OCI-LY1 (cell line): ENCODE measurements at regions not wholly inside any gene's neighbourhood (a gene's known extent, or its start where the extent isn't known, plus 50 kb on each side); places are given as distances from the start of the nearest gene placed in this dataset.

Source experiments
- H2AFZ ChIP-seq: fragments of 200-600 bp; sonication (generic), shearing (Covaris generic); 2 replicates; pipeline ENCODE4 v1.6.0; 2014; ENCODE audit warnings: antibody characterized with exemption, mild to moderate bottlenecking, low read length
- H3F3A ChIP-seq: fragments of 200-600 bp; sonication (generic), shearing (Covaris generic); 2 replicates; pipeline ENCODE4 v1.6.0; 2014; ENCODE audit warnings: mild to moderate bottlenecking, antibody characterized with exemption, low read length, moderate library complexity; ENCODE audit not compliant: insufficient read depth
- H3K27ac ChIP-seq: fragments of 200-600 bp; sonication (generic); 2 replicates; pipeline ENCODE4 v1.5.1; 2014; ENCODE audit warnings: low read length, mixed run types, mild to moderate bottlenecking, low read depth; ENCODE audit not compliant: poor library complexity, severe bottlenecking
- H3K27me3 ChIP-seq: fragments of 200-600 bp; sonication (generic); 2 replicates; pipeline ENCODE4 v1.6.0; 2014; ENCODE audit warnings: antibody characterized with exemption, mild to moderate bottlenecking, low read length, moderate library complexity; ENCODE audit not compliant: insufficient read depth
- H3K36me3 ChIP-seq: fragments of 200-600 bp; sonication (generic); 2 replicates; pipeline ENCODE4 v1.6.1; 2014; ENCODE audit warnings: mild to moderate bottlenecking, antibody characterized with exemption, low read length, moderate library complexity, mixed read lengths; ENCODE audit not compliant: insufficient read depth
- H3K4me1 ChIP-seq: fragments of 200-600 bp; sonication (generic); 2 replicates; pipeline ENCODE4 v1.5.1; 2014; ENCODE audit warnings: mild to moderate bottlenecking, low read length, moderate library complexity; ENCODE audit not compliant: insufficient read depth, severe bottlenecking
- H3K4me2 ChIP-seq: fragments of 200-600 bp; sonication (generic), shearing (Covaris generic); 2 replicates; pipeline ENCODE4 v1.6.1; 2014; ENCODE audit warnings: low read length
- H3K4me3 ChIP-seq: fragments of 200-600 bp; sonication (generic); 2 replicates; pipeline ENCODE4 v1.5.1; 2014; ENCODE audit warnings: low read length, low read depth, mild to moderate bottlenecking, mixed read lengths; ENCODE audit not compliant: poor library complexity, severe bottlenecking
- H3K79me2 ChIP-seq: fragments of 200-600 bp; shearing (Covaris generic); 2 replicates; pipeline ENCODE4 v1.6.1; 2016; ENCODE audit warnings: mixed run types, low read length, mixed read lengths; ENCODE audit not compliant: insufficient read depth
- H3K9ac ChIP-seq: fragments of 200-600 bp; sonication (generic), shearing (Covaris generic); 2 replicates; pipeline ENCODE4 v1.6.1; 2014; ENCODE audit warnings: mild to moderate bottlenecking, low read length, mixed read lengths
- H3K9me2 ChIP-seq: fragments of 200-600 bp; sonication (generic), shearing (Covaris generic); 2 replicates; pipeline ENCODE4 v1.6.1; 2014; ENCODE audit warnings: low read depth, mild to moderate bottlenecking, low read length, mixed read lengths
- H3K9me3 ChIP-seq: fragments of 200-600 bp; shearing (Covaris generic); 2 replicates; pipeline ENCODE4 v1.6.1; 2014; ENCODE audit warnings: low read length, mixed read lengths
- H4K20me1 ChIP-seq: fragments of 200-600 bp; sonication (generic), shearing (Covaris generic); 2 replicates; pipeline ENCODE4 v1.6.0; 2016; ENCODE audit warnings: mild to moderate bottlenecking, low read length; ENCODE audit not compliant: insufficient read depth
- CTCF ChIP-seq: fragments of 200-600 bp; sonication (generic), shearing (Covaris generic); IDR thresholded peaks from 2 replicates; pipeline ENCODE4 v1.5.1; 2017; ENCODE audit warnings: mild to moderate bottlenecking, antibody characterized with exemption, low read length, moderate library complexity, mixed read lengths
- EZH2 ChIP-seq: fragments of 200-600 bp; sonication (generic), shearing (Covaris generic); IDR thresholded peaks from 2 replicates; pipeline ENCODE4 v1.8.0; 2017; ENCODE audit warnings: borderline replicate concordance, mixed run types, mild to moderate bottlenecking, antibody characterized with exemption, low read length, moderate library complexity, mixed read lengths

- H3K27me3 ChIP-seq, result no peaks in the 10 kb centered on the region
- no peak overlapping the region for H3K4me3 ChIP-seq
- no peaks in the 10 kb centered on the region for H4K20me1 ChIP-seq
- H3K9ac ChIP-seq, result no peak overlapping the region
- no peaks in the 10 kb centered on the region for H3K36me3 ChIP-seq
- no peak overlapping the region for H3K4me2 ChIP-seq
- TF ChIP-seq CTCF, result no peak
- TF ChIP-seq EZH2, result no peak
- no peaks in the 10 kb centered on the region for H3K4me1 ChIP-seq
- no peaks in the 10 kb centered on the region for H3K79me2 ChIP-seq
- no peak overlapping the region for H2AFZ ChIP-seq
- no peaks in the 10 kb centered on the region for H3F3A ChIP-seq
- H3K27ac ChIP-seq, result no peak overlapping the region
- no peaks in the 10 kb centered on the region for H3K9me2 ChIP-seq
- no peaks in the 10 kb centered on the region for H3K9me3 ChIP-seq
Measured at GRCh38 chr13:88217372-88217771, 546.2 kb downstream of the SLITRK5 start.

- no peaks in the 10 kb centered on the region for H3K79me2 ChIP-seq
- no peak overlapping the region for H2AFZ ChIP-seq
- H3K4me2 ChIP-seq, result no peak overlapping the region
- no peaks in the 10 kb centered on the region for H4K20me1 ChIP-seq
- H3F3A ChIP-seq, result no peaks in the 10 kb centered on the region
- H3K9me3 ChIP-seq, result no peaks in the 10 kb centered on the region
- H3K4me3 ChIP-seq, result no peak overlapping the region
- H3K36me3 ChIP-seq, result no peaks in the 10 kb centered on the region
- H3K27me3 ChIP-seq, result no peaks in the 10 kb centered on the region
- TF ChIP-seq CTCF, result no peak
- TF ChIP-seq EZH2, result no peak
- no peaks in the 10 kb centered on the region for H3K4me1 ChIP-seq
- H3K9me2 ChIP-seq, result no peaks in the 10 kb centered on the region
- no peak overlapping the region for H3K9ac ChIP-seq
- H3K27ac ChIP-seq, result no peak overlapping the region
Measured at GRCh38 chr13:88217883-88218282, 546.7 kb downstream of the SLITRK5 start.

GRCh38 chr13:88223958-88224357, 552.8 kb downstream of the SLITRK5 start:
- Histone ChIP-seq H4K20me1 (no peaks in the 10 kb centered on the region), H3K9me2 (no peaks in the 10 kb centered on the region), H3K36me3 (no peaks in the 10 kb centered on the region), H3K9ac (no peak overlapping the region), H3K27me3 (no peaks in the 10 kb centered on the region), H3K9me3 (no peaks in the 10 kb centered on the region), H3K4me1 (no peaks in the 10 kb centered on the region), H3K4me2 (no peak overlapping the region), H3F3A (no peaks in the 10 kb centered on the region), H3K27ac (no peak overlapping the region), H3K4me3 (no peak overlapping the region), H3K79me2 (no peaks in the 10 kb centered on the region), H2AFZ (no peak overlapping the region)
- no peak for TF ChIP-seq CTCF
- no peak for TF ChIP-seq EZH2
